ENCODE measurements at regions not wholly inside any gene's neighbourhood (a gene's known extent, or its start where the extent isn't known, plus 50 kb on each side); places are given as distances from the start of the nearest gene placed in this dataset.

DNA sequence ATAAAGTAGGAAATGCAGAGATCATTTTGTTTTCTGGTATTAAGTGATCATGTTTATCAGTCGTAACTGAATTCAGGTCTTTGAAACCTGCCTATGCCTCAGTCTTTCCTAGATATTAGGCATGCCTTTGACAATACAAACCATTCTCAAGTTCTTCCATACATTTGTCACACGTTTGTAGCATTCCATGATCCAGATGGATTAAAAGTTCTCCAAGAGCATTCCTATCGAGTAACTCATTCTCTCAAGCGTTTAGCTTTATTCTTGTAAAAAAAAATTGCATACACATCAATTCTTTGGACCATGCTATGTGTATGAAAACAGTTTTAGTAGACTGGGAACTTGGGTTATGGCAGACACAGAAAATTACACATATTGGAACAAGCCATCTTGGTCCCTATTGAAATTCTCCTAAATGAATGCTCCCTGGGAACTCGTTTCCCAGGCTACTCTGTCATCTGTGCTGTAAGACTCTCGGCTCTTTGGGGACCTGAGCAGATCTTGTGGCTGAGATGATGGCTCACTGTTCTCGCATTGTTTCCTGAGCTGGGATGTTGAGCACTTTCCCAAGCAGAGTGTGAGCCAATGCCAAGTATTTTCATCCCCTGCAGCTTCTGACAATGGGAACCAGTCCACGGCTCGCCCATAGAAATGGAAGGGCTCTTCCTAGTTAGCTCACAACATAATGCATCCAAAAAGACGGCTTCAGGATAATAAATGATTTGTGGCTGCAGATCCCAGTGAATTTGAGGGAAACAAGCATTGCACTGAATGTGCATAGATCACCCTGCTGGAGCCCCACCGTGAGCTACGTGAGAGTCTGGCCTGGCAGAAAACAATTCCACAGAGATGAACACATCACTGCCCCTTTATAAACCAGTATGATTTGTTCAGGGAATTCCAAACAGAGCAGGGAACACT, 230.2 kb downstream of the IRX1 start:
- no peak for DNase-seq (ENCODE audit: low read depth)

DNA sequence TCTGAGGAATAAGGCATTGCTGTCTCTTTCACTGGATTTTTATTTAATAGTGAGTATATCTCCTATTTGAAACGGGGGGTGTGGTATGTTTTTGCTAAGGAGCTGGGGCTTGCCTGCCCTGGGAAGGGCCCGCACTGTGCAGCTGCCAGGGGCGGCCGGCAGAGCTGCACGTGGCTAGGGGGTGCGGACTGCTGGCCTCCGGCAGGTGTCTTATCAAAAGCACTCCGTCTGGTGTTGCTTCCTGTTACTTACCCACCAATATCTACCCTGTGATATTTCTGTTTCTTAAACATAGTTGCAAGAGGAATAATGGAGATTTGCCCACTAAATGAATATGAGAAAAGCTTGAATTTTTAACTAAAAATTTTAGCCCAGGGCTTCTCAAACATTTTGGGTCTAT, 232.0 kb downstream of the IRX1 start:
- DNase-seq (ENCODE audit: low read depth) = no peak

DNA sequence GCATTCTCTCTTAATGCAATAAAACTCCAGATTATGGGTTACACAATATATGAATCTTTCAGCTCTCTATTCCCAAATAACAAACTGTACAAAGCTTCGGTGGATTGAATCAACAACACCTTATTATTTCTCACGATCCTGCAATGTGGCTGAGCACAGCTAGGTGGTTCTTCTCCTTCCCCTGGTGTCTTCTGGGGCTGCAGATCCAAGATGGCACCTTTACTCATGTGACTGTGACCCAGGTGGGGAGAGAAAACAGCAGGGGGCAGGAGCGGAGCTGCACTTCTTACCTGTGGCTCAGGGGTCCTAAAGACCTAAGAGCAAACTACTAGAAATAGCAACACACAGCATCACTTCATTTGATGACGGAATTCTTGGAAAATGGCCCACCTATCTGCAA, 233.1 kb downstream of the IRX1 start:
- no peak for DNase-seq (ENCODE audit: low read depth)

DNA sequence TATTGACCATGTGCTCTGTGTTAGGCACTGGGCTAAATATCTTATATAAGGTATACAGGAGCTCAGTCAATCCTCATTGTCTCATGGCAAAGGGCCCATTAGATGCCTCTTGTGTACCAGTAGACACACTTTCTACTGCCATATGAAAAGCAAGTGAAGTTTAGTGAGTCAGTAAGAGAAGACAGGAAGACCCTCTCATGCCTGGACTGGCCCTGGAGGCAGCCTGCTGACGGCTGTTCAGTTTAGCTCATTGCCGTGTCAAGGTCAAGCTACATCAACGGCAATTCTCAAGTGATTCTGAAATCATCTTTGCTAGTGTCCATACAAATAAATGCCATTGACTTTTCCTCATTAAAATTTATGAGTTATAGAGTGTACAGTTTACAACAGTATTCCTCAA, 237.9 kb downstream of the IRX1 start:
- no peak for DNase-seq (ENCODE audit: low read depth)

DNA sequence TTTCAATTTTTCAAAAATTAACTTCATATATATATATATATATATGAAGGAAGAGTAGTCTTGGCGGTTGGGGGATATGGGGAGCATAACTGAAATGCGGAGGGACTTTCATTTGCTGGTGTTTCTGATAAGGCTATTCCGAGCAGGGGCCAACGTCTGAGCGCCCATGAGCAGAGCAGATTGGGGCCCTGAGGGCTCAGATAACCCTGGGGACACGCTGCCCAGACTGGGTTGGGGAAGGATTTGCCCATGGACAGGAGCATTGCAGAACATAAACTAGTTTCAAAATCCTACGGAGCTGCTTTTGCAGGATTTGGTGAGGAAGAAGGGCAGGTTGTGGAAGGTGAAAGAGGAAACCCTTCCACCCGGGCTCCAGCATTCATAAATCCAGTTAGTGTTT, 240.2 kb downstream of the IRX1 start:
- no peak for DNase-seq (ENCODE audit: low read depth)

DNA sequence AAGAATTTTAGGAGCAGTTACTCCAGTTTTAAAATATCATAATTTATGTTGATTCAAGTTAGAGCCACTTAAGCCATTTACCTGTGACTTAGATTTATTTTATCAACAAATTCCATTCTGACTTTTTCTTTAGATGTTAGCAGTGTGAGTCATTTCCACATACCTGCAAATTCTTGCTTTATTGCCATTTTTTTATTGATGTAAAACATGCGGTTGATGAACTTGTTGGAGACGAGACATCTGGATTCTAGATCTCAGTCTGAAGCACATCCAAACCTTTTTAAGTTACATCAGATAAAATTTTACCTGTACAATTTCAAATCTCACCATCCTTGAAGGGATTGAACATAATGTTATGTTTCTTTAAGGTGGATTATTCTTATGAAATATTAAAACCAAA, 240.9 kb downstream of the IRX1 start:
- DNase-seq (ENCODE audit: low read depth) = no peak

DNA sequence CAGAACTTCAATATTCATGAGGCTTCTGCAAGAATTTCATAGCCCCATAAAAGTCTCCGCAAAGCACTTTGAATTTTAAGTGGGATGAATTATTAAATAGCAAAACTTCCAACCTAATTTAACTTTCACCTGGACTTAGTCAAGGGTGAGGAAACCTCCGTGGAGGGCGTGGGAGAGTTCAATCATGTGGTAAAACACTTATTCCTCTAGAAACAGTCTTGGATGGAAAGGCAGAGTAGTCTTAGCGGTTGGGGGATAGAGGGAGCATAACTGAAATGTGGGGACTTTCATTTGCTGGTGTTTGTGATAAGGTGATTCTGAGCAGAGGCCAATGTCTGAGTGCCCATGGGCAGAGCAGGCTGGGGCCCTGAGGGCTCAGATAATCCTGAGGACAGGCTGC, 241.9 kb downstream of the IRX1 start:
- no peak for DNase-seq (ENCODE audit: low read depth)

DNA sequence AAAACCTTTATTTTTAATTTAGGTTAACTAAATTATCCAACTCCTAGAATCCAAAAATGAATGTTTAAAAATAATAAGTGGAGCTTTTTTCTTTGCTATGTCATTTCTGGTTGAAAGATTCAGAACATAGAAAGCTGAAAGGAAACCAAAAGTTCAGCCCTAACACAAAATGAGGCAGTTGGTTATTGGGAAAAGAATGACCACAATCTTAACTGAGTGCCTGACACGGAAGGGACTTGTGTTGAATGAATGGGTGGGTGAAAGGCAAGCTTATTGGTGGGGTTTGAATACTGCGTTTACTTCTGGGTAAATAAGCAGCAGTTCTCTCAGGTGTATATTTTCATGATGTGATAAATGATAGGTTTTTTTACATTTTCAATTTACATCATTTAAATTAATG, 243.5 kb downstream of the IRX1 start:
- no peak for DNase-seq (ENCODE audit: low read depth)

DNA sequence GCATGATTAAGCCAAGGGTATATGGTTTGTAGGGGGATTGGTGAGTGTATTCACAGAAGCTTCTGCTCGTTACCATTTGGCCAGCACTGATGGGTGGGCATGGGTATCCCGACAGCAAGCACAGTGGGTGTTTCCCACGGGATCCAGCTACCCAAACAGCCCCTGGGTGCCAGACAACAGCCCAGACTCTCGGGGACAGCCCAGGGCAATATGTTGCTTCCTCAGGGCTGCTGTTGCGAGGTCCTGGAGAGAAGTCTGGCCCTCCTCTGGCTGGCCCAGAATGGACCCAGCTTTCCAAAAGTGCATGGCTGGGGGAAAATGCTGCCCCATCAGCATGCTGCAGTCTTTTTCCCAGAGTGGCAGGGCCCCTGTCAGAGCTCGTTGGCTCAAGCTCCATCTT, 247.0 kb downstream of the IRX1 start:
- DNase-seq (ENCODE audit: low read depth) = no peak

DNA sequence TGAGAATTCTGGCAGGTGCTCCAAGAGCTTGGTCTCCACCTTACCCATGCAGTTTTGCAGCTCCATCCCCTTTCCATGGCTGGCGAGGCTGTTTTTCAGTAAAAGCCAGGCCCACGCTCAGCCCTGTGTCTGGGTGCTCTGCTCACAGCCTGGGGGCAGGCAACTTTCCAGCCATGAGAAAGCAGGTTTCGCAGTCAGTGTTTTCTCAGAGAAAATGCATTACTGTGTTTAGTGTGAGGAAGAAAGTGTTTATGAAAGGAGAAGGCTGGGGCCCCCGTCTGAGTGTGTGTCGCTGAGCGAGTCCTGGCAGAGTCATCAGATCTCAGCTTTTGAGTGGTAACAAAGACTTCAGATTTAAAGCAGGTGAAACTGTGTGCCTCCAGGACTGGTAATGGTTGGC, 248.1 kb downstream of the IRX1 start:
- no peak for DNase-seq (ENCODE audit: low read depth)

DNA sequence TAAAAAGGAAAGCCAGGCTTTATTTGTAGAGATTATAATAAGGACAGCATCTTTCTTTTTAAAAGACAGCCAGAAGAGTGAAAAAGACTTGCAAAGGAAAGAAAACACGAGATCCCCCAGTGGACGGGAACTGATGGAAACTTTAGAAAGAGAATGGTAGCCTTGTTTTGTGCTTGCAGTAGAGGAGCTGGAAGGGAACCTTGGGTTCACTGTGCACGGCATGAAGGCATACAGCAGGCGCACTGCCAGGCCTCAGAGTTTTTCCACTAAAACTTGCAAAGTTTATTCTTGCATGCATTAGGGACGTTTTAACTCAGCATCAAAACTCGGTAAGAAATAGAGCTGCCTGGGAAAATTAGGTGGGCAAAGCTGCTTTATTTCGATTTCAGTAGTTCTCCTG, 248.6 kb downstream of the IRX1 start:
- DNase-seq (ENCODE audit: low read depth) = no peak

DNA sequence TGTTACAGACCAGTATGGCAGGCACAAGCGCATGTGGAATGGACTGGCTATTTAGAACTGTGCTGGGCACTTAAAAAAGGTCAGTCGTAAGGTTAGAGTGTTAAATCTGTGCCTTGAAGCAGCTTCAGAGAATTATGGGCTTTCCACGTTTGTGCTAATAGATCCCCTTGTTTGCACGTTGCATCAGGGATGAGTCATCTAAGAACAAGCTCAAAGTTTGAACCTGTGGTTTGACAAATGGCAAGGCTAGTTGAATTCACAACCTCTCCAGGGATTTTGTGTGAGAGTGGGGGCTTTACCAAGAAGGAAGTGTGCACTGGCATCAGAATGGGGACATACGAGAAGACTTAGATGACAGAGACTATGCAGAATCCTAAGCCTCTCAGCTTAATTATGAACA, 249.6 kb downstream of the IRX1 start:
- no peak for DNase-seq (ENCODE audit: low read depth)

DNA sequence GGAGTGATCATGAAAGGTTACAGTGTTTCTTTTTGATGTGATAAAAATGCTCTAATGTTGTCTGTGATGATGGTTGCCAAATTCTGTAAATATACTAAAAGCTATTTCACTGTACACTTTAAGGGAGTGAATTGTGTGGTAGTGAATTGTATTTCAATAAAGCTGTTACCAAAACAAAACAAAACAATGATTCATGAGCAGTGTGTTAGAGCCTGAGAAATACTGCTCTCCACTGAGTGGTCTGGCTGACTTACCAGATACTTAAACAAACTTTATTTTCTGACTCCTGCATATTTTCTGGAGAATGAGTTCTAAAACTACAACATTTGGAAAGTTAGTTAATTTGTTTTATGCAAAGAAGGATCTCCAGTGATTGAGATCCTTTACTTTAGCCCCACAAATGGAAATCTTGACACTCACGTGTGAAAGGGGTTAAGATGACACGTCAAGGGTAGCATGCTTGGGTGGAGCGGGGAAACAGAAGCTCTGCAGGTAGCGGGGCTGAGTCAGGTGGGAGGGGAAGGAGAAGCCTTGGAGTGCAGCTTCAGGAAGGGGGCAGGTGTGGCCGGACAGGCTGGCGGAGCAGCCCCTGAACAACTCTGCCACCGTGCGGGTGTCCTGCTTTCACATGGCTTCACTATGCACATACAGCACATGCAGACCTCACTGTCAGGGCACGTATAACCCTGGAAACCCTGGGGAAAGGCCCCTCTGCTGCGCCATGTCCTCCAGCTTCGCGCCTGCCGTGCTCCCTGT, 256.7 kb downstream of the IRX1 start:
- no peak for DNase-seq (ENCODE audit: low read depth)

DNA sequence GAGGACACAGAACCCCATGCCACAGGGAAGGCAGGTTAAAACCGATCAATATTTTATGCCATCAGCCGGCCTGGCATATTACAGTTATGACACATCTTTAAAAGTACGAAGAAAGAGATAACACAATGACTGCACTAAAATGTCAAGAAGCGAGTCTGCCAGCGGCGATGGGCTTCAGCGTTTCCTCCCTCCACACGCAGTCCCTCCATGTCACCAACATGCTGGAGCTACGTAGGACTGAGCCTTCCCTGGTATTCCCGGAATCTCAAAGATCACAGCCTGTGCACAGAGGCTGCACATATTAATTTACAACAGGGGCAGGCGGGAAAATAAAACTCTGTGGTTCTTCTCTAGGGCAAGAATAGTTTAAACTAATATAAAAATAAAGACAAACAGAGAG, 257.7 kb downstream of the IRX1 start:
- no peak for DNase-seq (ENCODE audit: low read depth)

DNA sequence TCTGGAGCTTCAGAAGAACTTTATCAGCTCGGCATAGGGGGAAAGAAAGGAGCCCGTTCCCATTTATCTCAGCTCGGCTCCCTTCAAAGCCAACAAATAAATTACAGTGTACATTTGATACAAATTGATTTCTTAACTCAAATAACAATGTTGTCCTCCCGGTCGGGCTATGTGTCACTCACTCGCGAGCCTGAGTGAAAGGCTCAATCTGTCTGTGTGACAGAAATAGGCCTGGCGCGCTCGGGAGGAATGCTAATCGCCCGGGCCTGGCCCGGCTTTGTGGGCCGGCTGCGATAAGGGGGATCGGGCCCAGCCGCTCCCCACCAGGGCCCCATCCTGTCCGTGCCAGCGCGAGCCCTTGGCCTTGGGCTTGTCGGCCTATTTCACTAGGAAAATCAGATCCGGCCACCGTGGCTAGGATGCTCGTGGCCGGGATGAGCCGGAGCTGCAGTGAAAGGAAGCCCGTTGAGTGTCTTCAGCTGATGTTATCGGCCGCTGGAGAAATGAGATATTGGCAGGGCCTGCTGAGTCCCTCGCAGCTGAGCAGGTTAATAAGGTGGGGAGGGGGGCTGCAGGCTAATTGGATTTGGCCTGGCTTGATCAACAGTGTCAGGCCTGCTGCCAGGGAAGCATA, 258.7 kb downstream of the IRX1 start:
- DNase-seq (ENCODE audit: low read depth) = no peak

DNA sequence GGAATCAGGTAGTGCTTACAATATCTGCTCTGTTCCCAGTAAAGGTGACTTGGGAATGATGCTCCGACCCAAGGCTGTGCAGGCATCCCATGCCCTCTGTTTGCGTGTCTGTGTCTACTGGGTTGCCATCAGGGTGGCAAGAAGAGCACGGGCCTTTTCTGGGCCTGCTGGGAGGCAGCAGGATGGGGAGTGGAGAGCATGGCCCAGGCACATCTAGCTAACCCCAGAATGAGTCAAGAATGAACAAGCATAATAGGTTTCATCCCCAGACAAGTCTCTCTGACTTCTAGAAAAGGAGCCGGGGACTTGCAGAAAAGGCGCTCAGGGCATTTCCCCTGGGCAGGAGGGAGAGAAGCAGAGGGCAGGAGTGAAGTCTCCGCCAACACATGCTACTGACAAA, 260.4 kb downstream of the IRX1 start:
- no peak for DNase-seq (ENCODE audit: low read depth)

DNA sequence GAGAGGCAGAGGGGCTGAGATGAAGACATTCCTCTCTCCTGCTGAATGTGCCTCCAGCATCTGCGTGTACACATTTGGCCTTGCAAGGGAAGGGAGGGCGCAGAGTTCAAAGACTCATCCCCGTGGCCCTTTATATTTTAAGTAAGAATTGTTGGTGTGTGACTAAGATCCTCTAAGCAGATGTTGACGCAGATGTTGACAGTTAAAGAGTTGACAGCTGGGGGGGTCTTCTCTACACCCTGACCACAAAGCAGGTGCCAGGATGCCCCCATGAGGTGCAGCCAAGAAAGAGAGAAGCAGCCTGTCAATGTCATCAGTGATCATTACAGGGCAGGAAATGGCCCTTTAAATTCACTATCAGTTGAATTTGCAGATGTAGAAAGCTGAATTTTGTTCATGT, 262.9 kb downstream of the IRX1 start:
- no peak for DNase-seq (ENCODE audit: low read depth)

DNA sequence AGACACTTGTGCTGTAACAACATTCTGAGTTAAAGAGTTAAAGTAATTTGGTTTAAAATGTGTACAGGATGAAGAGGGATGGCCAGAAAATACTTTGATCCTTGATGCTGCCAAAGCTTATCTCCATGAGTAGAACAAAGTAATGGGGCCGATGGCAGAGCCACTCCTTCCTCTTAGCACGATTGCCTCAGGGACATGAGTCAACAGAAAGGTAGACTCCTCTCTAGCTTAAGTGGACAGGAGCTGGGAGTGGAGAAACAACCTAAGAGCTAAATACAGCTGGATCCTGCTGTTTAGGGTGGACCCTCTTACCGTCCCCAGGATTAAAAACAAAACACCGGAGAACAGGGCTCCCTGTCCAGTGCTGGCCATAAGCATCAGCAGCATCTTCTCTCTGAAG, 267.3 kb downstream of the IRX1 start:
- no peak for DNase-seq (ENCODE audit: low read depth)

DNA sequence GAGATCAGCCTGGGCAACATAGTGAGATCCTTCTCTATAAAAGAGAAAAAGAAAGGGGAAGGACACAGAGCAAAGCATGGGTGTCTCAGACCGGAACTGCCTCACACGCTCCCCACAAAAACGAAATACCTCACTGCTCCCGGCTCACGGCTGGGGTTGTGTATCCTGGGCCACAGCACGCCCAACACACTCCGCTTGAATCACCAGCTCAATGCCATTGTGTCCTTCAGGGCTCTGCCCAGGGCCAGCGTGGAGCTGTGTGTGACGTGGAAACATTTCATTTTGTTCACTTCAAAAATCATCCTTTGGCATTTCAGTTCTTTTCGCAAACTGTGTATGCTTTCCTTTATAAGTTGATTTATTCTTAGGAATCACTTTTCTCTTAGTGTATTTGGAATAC, 279.5 kb downstream of the IRX1 start:
- DNase-seq (ENCODE audit: low read depth) = no peak

DNA sequence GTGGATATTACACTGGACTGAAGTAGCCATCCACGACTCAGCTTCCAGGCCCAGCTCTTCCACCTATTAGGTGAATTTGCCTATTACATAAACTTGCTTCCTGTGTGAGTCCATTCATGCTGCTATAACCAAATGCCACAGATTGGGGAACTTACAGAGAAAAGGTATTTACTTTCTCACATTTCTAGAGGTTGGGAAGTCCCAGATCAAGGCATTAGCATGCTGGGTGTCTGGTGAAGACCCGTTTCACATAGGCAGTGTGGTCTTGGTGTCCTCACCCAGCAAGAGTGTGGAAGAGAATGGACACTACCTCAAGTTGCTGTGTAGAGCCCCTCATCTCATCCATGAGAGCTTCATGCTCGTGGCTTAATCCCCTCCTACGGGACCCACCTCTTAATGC, 282.6 kb downstream of the IRX1 start:
- DNase-seq (ENCODE audit: low read depth) = no peak

DNA sequence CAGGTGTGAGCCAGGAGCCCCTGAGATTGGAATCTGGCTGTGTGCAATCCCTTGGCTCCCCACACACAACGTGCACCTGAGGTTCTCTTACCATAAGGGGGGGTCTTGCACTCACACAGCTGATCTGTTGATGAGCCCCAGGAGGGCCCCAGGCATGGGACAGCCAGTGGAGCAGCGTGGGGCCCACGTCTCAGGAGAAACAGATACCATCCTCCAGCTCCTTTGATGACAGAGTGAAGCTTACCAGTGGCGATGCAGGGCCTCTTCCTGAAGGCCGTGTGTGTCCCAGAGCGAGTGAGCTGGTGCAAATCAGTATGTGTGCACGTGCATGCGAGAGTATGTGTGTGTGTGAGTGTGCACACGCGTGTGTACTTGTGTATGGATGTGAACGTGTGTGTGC, 287.4 kb downstream of the IRX1 start:
- DNase-seq (ENCODE audit: low read depth) = no peak

DNA sequence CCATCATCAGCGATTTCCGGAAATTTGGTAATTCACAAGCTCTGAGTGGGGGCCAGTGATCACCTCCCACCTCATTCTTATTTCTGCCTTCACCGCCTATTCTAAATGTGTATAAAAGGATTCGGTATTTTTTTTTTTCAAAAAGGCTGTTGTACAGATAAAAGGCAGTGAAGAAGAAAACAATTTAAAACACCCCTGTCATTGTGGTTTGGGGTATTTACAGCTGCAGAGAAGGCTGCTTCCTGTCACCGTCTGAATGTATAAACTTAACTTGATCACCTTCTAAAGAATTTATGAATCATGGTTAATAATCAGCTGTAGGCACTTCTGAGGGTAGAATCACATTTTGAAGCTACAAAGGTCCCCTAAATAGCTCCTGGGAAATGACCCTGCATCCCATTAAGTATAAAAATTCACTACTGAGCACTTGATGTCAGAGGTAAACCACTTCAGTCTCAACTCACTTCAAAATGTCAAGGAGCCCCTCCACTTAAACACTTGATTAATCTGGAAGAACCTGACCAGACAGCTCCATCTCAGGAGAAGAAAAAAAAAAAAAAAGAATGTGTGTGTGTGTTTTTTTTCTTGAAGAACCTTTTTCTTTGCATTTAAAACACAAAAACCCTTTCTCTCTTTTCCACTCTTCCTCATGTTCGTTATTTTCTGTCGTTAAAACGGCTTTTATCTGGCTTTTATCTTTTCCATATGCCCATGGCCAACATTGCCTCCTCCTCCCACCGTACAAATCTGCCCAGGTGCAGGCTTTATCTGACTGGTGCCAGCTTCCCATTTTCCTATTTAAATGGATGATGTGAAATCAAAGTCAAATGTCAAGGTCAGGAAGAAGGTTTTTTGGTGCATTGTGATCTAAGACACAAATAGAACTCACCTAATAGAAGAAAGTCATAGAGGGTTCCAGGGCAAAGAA, 291.2 kb downstream of the IRX1 start:
- DNase-seq (ENCODE audit: low read depth) = no peak
